ENCODE measurements at regions not wholly inside any gene's neighbourhood (a gene's known extent, or its start where the extent isn't known, plus 50 kb on each side); places are given as distances from the start of the nearest gene placed in this dataset.

DNA sequence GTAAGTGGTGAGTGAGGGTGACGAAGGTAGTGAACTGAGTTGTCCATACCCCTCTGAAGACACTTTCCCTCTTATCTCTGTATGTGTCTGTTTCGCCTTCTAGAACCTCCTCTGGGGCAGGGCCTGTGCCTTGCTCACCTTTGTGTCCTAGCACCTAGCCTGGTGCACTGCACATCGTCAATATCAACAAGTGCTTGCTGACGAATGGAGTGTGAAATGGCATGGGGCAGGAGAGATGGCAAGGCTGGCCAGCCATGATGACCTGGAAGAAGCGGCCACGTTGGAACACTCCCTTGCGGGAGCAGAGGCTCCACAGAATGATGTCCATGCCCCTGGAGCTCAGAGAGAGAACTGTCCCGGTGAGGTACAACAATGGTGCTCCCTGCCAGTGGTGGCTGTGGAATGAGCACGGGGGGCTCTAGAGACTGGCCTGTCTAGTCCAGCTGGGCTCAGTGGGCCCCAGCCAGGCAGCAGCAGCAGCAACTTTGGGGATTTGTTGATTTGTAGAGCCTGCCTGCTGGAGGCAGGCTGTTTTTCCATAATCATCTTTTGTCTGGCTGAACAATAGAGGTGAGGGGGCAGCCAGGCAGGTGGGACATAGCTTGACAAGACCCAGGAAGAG is 112.2 kb upstream of the PJA1 start:
- no peak for DNase-seq (ENCODE audit: low read depth)

- DNase-seq (ENCODE audit: low read depth) = no peak
Observed at GRCh38 chrX:69268611-69269010, 103.4 kb upstream of the PJA1 start.

GRCh38 chrX:69264158-69264581 is 98.9 kb upstream of the PJA1 start:
- no peak for DNase-seq (ENCODE audit: low read depth)

DNA sequence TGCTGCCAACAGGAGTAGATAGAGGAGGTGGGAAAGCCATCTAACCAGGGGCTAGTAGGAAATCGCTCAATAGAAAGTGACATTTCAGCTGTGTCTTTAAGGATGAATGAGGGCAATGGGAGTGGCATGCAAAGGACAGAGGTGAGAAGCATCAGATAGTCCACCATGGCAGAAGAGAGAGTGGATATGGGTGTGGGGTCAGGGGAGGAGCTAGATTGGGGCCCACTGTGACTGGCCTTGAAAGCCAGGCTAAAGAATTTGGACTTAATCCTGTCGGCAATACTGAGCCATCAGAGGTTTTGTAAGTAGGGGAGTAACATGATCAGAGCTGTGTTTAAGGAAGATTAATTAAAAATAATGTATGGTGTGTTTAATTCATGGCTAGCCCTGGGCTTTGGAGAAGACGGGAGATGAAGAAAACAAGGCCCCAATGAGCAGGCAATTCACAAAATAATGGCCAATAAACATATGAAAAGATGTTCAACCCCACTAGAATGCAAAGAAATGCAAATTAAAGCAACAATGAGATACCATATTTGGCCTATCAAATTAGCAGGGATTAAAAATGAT is 98.1 kb upstream of the PJA1 start:
- DNase-seq (ENCODE audit: low read depth) = no peak

DNA sequence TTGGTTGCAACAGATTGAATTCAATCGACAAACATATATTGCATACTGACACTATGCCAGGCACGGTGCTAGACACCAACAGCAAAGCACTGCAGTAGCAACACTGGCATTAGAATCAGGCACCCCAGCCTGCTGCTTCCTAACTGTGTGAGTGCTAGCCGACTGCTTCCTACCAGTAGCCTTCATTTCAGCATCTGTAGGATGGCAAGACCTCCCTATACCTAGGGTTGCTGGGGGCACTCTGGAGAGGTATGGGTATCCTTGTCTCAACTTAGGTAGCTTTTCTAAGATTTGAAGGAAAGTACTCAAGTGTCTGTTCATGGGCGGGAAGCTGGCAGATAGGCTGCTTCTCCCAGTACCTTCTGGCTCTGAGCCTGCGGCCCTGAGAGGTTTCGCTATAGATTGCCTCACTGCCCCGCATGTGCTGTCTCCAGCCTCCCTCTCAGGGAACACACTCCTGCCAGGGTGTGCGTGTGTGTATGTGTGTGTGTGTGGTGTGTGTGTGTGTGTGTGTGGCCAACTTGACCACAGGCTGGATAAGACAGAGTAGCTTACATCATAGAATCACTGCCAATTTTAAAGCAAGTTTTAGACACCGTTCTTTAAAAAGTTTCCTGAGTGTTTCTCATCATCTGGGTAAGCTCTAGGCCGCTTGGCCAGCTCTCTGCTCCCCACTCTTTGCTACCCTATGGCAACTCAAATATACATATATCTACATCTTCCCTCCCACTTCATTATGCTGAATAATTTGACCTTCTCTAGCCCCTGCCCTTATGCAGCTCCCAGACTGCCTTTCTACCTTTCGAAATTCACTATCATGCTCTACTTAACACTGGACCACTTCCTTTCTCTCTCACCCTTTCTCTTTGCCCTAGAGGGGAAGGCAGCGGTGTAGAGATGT is 97.0 kb upstream of the PJA1 start:
- DNase-seq (ENCODE audit: low read depth) = no peak

- no peak for DNase-seq (ENCODE audit: low read depth)
Observed at GRCh38 chrX:69260169-69260568, 94.9 kb upstream of the PJA1 start.

GRCh38 chrX:69258893-69259292 is 93.6 kb upstream of the PJA1 start:
- DNase-seq (ENCODE audit: low read depth) = no peak

GRCh38 chrX:69257499-69258127 is 92.4 kb upstream of the PJA1 start:
- no peak for DNase-seq (ENCODE audit: low read depth)

GRCh38 chrX:69256291-69256565 is 91.0 kb upstream of the PJA1 start:
- DNase-seq (ENCODE audit: low read depth) = no peak

DNA sequence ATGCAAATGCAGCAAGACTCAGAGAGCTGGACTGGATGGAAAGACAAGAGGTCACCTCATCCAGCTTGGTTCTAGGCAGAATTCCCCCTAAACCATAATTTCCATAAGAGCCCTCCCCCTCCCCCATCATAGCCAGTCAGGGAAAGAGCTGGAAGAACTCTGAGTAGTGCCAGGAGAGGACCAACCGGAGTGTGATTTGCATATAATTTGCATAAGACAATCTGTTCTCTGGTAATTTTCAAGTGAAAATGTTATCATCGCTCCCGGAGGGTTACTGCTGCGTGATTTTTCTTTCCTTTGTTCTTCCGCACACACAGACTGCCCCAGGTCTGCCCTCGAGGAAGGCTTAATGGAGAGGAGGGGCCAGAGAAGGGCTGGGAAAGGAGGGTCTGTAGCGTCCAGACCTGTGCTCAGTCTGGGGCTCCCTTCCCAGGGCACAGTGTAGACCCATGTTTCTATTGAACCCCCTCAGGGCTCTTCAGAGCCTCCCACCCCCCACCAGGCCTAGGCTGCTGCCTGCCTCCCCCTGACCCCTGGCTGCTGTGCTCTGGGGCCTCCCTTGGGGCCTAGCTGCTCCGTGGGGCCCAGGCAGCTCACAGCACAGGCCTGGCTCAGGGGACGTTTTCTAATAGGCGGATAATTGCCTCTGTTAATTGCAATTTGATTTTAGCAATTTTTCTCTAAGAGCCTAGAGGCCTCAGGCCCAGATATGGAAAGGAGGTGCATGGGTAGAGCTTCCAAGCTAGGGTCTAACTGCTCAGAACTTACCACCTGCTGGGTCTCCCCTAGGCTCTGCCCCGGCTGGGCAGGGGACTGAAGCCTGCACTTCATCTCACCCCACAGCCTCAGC is 90.4 kb upstream of the PJA1 start:
- no peak for DNase-seq (ENCODE audit: low read depth)

DNA sequence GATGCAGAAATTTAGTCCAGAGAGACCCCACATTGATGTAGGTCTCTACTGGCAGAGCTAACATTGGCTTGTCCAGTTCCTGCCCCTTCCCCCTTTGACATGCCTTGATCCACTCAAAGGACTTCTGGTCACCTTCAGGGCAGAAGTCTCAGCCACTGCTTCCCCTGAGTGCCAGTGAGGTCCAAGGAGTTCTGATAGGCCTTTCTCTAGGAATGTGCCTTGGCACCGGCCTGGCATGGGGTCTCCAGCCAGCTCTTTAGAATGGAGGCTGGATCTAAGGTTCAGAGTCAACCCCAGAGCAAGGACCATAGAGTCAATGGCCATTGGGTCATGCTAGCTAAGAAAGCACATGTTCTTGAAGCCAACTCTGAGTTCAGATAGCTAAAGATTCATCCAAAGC is 88.6 kb upstream of the PJA1 start:
- no peak for DNase-seq (ENCODE audit: low read depth)

DNA sequence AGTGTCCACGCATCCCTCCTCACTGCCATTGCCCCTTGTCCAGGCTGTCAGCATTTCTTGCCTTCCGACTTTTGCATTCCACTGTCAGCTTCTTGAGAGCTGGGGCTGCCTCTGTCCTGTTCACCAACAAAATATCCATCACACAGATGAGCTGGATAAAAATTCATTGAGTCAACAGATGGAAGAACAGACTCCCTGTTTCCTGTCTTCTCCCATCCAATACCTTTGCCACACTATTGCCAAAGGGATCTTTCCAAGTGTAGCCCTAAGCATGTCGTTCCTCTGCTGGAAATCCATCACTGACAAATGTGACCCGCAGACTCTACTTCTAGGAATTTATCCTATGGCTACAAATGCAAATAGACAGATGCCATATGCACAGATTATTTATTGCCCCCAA is 78.0 kb upstream of the PJA1 start:
- no peak for DNase-seq (ENCODE audit: low read depth)

DNA sequence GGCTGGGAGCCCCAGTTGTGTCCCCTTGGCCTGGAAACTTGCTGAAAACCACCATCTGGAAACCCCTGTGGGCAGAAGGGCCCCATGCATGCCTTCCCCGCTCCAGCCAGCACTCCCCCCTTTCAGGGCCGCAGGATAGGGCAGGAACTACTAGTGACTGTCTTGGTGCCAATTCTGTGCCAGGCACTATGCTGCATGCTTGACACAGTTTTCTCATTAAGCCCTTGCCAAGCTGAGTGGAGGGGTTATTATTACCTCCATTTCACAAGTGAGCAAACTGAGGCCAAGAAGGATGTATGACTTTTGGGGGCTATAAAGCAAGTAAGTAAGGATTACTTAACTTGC is 73.6 kb upstream of the PJA1 start:
- DNase-seq (ENCODE audit: low read depth) = no peak

DNA sequence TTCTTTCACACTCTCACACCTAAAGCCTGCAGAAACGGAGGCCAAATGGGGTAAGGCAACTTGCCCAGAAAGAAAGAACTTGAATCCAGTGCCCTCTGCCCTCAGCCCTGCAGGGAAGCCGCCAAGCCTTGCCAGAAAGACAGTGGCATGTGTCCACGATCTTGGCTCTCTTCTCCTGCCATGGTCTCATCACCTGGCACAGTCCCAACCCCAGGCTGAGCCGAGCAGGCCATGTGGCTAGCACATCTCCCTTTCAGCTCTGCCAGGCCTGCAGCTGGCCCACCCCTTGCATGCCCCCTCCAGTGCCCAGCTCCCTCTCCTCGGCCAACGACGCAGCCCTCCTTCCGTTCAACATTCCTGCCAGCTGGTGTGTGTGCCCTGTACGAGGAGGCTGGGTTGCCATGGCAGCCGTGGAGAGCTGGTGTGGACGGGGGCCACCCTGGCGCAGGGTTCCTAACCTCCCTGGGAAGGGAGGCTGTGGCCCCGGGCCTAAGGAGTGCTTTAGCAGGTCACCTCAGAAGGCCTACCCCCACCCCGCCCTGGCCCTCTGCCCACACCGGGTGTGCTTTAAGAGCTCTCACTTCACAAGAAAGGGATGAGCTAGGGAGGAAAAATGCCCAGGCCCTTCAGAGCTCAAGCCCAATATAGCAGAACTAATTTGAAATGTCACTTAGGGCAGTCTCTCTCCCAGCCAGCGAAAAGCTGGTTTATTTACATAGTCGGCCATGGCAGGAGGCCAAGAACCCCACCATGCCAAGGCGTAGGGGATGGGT is 73.0 kb upstream of the PJA1 start:
- peak; percentile 12 for DNase-seq (ENCODE audit: low read depth)

DNA sequence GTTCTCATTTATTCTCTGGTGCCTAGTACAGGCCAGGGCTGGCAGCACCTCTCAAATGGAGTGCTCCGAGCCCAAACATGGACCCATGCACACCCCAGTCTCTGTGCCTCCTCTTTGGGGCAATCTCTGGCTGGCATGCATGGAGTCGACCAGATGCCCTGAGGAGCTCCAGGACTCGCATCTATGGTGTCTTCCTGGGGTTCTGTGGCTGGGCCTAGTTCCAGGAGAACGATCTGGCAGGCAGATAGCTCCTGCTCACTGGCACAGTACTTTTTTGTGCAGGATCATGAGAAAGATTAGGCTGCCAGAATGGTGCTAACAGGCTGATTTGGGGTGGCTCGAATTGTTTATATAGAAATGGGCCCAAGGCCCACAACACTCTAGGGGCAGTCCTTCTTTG is 72.0 kb upstream of the PJA1 start:
- no peak for DNase-seq (ENCODE audit: low read depth)

DNA sequence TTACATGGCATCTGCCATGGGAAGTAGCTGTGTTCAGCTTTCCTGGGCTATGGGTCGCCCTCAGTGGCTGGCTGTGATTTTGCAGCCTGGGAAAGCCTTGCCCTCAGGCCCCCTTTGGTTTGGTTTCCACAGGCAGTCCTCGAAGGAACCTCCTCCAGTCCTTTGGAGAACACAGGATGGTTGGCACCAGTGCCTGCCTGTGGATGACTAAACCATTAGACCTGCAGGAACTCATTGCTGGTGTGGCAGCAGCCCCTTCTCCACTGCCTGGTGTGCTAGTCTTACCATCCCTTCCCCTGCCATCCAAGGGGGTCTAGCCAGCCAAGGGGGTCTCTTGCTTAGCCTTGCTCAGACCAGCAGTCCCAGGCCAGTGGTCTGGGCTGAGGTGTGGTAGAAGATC is 71.4 kb upstream of the PJA1 start:
- DNase-seq (ENCODE audit: low read depth) = no peak

DNA sequence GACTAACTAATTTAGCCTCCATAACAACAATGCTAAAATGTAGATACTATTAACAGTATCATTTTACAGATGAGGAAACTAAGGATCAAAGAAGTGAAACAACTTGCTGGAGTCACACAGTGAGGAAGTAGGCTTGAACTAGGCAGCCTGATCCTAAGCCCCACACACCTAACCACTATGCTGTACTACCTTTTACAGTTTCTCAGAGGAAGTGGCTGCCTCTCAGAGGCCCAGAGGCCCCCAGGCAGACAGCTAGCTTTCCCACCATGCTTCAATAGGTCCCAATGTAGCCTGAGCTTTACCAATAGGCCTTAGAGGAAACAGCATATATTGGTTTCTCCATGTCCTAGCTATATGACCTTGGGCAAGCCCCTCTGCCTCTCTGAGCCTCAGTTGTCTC is 69.4 kb upstream of the PJA1 start:
- no peak for DNase-seq (ENCODE audit: low read depth)

- no peak for DNase-seq (ENCODE audit: low read depth)
Observed at GRCh38 chrX:69232945-69233344, 67.7 kb upstream of the PJA1 start.

DNA sequence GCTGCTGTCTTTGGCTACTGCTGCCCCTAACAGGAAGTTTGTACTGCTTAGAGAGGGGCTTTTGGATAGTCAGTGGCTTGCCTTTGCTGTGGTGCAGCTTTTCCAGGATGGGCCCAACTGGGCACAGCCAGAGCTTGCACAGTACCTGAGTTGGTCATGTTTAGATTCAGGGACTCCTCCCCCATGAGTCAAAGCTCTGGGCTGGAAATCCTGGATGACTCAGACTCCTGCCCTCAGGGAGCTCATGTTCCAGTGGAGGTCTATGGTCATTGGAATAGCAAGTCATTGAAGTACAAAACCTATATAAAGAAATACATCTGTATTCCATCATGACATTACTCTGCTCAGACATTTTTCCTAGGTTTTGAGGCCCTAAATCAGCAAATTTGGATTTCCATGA is 66.7 kb upstream of the PJA1 start:
- no peak for DNase-seq (ENCODE audit: low read depth)

- DNase-seq (ENCODE audit: low read depth) = peak; percentile 32
Observed at GRCh38 chrX:69229436-69229835, 64.2 kb upstream of the PJA1 start.

GRCh38 chrX:69228732-69229131 is 63.5 kb upstream of the PJA1 start:
- DNase-seq (ENCODE audit: low read depth) = no peak
